Adrenal gland (tissue), 9 donors: ENCODE measurements at regions not wholly inside any gene's neighbourhood (a gene's known extent, or its start where the extent isn't known, plus 50 kb on each side); places are given as distances from the start of the nearest gene placed in this dataset.

Experiments used
- DNase-seq, 7 donors: peaks; one replicate each; pipeline ENCODE4 v3.0.0-alpha.2; 2019 to 2020
- H3K27ac ChIP-seq, 5 donors: fragments of 200-600 bp; sonication (generic) in 4 of 5; 1 replicate in 3 of 5; 2 replicates in 2 of 5; pipeline versions ENCODE4 v1.5.1 to v1.8.0; 2016 to 2020; ENCODE audit warnings: mild to moderate bottlenecking in 1 of 5
- H3K27me3 ChIP-seq: fragments of 200-600 bp; 2 replicates; pipeline ENCODE4 v1.8.0; 2021
- H3K36me3 ChIP-seq, 2 donors: fragments of 200-600 bp; replicated peaks in 1 of 2; 1 replicate in 1 of 2; 2 replicates in 1 of 2; pipeline versions ENCODE4 v1.5.1 to v1.8.0; 2018 to 2022
- H3K4me1 ChIP-seq, 2 donors: fragments of 200-600 bp; replicated peaks in 1 of 2; 1 replicate in 1 of 2; 2 replicates in 1 of 2; pipeline versions ENCODE4 v1.5.1 to v1.8.0; 2018 to 2021
- H3K4me3 ChIP-seq, 4 donors: fragments of 200-600 bp; sonication (generic) in 3 of 4; one replicate each; pipeline ENCODE4 v1.5.1; 2016 to 2018
- H3K9me3 ChIP-seq, 3 donors: fragments of 200-600 bp; sonication (generic) in 1 of 3; replicated peaks in 1 of 3; 1 replicate in 2 of 3; 2 replicates in 1 of 3; pipeline versions ENCODE4 v1.5.1 to v1.8.0; 2016 to 2021
- CTCF ChIP-seq, 6 experiments: fragments of 450-650 bp in 4 of 6; fragments of 200-600 bp in 2 of 6; sonication (generic) in 1 of 6; IDR thresholded peaks; 1 replicate in 5 of 6; 2 replicates in 1 of 6; pipeline versions ENCODE4 v1.5.1 to v1.8.0; 2016 to 2021; ENCODE audit warnings: antibody characterized with exemption in 6 of 6, mild to moderate bottlenecking in 2 of 6, moderate library complexity in 1 of 6
- POLR2A ChIP-seq, 2 donors: fragments of 450-650 bp; IDR thresholded peaks; one replicate each; pipeline ENCODE4 v1.6.1; 2017; ENCODE audit warnings: antibody characterized with exemption in 2 of 2, mild to moderate bottlenecking in 2 of 2, moderate library complexity in 1 of 2
- WGBS, 4 donors: extraction: QIAGEN DNeasy Blood & Tissue Kit in 2 of 4; methylation state at CpG; one replicate each; pipeline versions ENCODE4 v1.1.5 to v1.1.7; 2013 to 2017; 5-methylcytosine and 5-hydroxymethylcytosine counted together
- intact Hi-C, 2 donors: fragments of 100-400 bp; cut with DNase I; formaldehyde crosslinking; loops; one replicate each; pipeline versions ENCODE4 v1.14.1 to v1.15.0; 2022 to 2023
- donor health status: healthy with polysubstance abuse.
- donor health status: Bipolar disorder and iron deficiency.
- donor health status: DM: yes; HTN: yes; CAD: no.
- donor health status: DM: no; HTN: no; CAD: no.
- donor health status: DM: no; HTN: no; CAD: no.

GRCh38 chr2:6747433-6747832, 118.3 kb downstream of the CMPK2 start:
- Histone ChIP-seq H3K9me3 (no peaks in the 10 kb centered on the region), H3K4me3 (no peak overlapping the region), H3K36me3 (no peaks in the 10 kb centered on the region), H3K27me3 (no peaks in the 10 kb centered on the region), H3K4me1 (no peaks in the 10 kb centered on the region), H3K27ac (no peak overlapping the region)
- TF ChIP-seq CTCF (IDR thresholded peaks at IDR 0.05) (no peak), POLR2A (IDR thresholded peaks at IDR 0.05) (no peak)
- WGBS, 4 donors = 31 to 50% (median 42%) methylated on average over 1 of the region's 1 CpG
- intact Hi-C loops = no loop called here
- DNase-seq = no peak

- no peak for DNase-seq
- H3K9me3 ChIP-seq = no peaks in the 10 kb centered on the region
- H3K4me3 ChIP-seq = no peak overlapping the region
- no peaks in the 10 kb centered on the region for H3K36me3 ChIP-seq
- H3K4me1 ChIP-seq = no peaks in the 10 kb centered on the region
- no peak overlapping the region for H3K27ac ChIP-seq
- WGBS, 4 donors = 43 to 64% (median 48%) methylated on average over 8 of the region's 8 CpGs
- TF ChIP-seq CTCF (IDR thresholded peaks at IDR 0.05) = no peak
- no peak for TF ChIP-seq POLR2A (IDR thresholded peaks at IDR 0.05)
- H3K27me3 ChIP-seq = no peaks in the 10 kb centered on the region
- intact Hi-C loops = no loop called here
These were observed 117.2 kb downstream of the CMPK2 start for GRCh38 chr2:6748406-6749067.

- no peak for DNase-seq
- H3K36me3 ChIP-seq = no peaks in the 10 kb centered on the region
- H3K27ac ChIP-seq = no peak overlapping the region
- H3K9me3 ChIP-seq = no peaks in the 10 kb centered on the region
- intact Hi-C loops = no loop called here
- H3K4me3 ChIP-seq = no peak overlapping the region
- no peaks in the 10 kb centered on the region for H3K27me3 ChIP-seq
- H3K4me1 ChIP-seq = no peaks in the 10 kb centered on the region
- no peak for TF ChIP-seq POLR2A (IDR thresholded peaks at IDR 0.05)
- no peak for TF ChIP-seq CTCF (IDR thresholded peaks at IDR 0.05)
- WGBS, 4 donors = 42 to 76% (median 59%) methylated on average over 2 of the region's 2 CpGs
These were observed 115.7 kb downstream of the CMPK2 start for GRCh38 chr2:6749962-6750361.

DNA sequence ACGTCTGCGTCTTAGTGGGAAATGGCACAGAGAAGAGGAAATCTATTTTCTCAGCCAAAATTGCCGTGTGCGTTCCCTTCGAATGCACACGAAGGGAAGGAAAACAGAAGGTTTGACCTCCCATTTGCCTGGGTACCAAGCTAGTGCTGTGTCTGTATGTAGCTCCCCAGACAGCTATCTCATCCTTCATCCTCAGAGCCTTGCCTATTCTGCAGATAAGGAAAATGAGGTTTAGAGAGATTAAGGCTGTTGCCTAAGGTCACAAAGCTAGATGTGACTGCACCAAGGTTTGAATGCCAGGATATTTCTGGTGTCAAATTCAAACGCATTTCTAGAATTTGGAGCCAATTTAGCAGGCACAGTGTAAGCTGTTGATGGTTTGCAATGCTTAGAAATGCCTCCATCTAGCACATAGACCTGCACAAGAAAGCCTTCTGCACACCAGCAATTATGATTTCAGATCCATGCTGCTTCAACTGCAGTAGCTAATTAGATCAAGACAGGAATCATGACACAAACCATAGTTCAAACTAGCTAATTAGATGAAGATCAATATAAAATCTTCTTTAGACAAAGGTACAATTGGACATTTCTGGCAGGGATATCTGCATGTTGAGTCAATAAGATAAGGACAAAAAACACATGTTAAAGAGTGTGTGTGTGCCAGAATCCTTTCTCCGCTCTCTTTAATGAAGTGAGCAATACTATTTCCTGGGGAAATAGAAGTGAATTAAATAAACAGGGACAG, 115.1 kb downstream of the CMPK2 start:
- Histone ChIP-seq H3K36me3 (no peaks in the 10 kb centered on the region), H3K27ac (no peak overlapping the region), H3K4me3 (no peak overlapping the region), H3K27me3 (no peaks in the 10 kb centered on the region), H3K9me3 (no peaks in the 10 kb centered on the region), H3K4me1 (no peaks in the 10 kb centered on the region)
- TF ChIP-seq CTCF (IDR thresholded peaks at IDR 0.05) (no peak), POLR2A (IDR thresholded peaks at IDR 0.05) (no peak)
- DNase-seq = no peak
- WGBS, 4 donors = 30 to 41% (median 36%) methylated on average over 8 of the region's 8 CpGs
- intact Hi-C loops = no loop called here
